Heart right ventricle (tissue), 16 donors: ENCODE measurements at regions not wholly inside any gene's neighbourhood (a gene's known extent, or its start where the extent isn't known, plus 50 kb on each side); places are given as distances from the start of the nearest gene placed in this dataset.

Experiments
- ATAC-seq, 8 donors: fragments of 200-7000 bp; cut with Tn5 transposase; one replicate each; pipeline ENCODE4 v1.9.1; 2020; ENCODE audit warnings: mild to moderate bottlenecking in 8 of 8, moderate library complexity in 8 of 8, moderate number of reproducible peaks in 1 of 8
- DNase-seq, 2 donors: peaks; one replicate each; pipeline ENCODE4 v3.0.0-alpha.2; 2020
- H3K27ac ChIP-seq, 10 donors: fragments of 200-600 bp; sonication (generic) in 2 of 10; one replicate each; pipeline versions ENCODE4 v1.5.0 to v1.8.0; 2020 to 2022; ENCODE audit warnings: mild to moderate bottlenecking in 3 of 10
- H3K27me3 ChIP-seq, 7 donors: fragments of 200-600 bp; one replicate each; pipeline ENCODE4 v1.8.0; 2021 to 2022; ENCODE audit warnings: mild to moderate bottlenecking in 2 of 7
- H3K36me3 ChIP-seq, 9 donors: fragments of 200-600 bp; sonication (generic) in 1 of 9; one replicate each; pipeline versions ENCODE4 v1.5.0 to v1.8.0; 2020 to 2022; ENCODE audit warnings: mild to moderate bottlenecking in 2 of 9
- H3K4me1 ChIP-seq, 9 donors: fragments of 200-600 bp; sonication (generic) in 1 of 9; one replicate each; pipeline versions ENCODE4 v1.5.0 to v1.8.0; 2020 to 2022; ENCODE audit warnings: mild to moderate bottlenecking in 4 of 9
- H3K4me3 ChIP-seq, 10 donors: fragments of 200-600 bp; sonication (generic) in 2 of 10; one replicate each; pipeline versions ENCODE4 v1.5.0 to v1.8.0; 2020 to 2022; ENCODE audit warnings: mild to moderate bottlenecking in 7 of 10, moderate library complexity in 2 of 10
- H3K9me3 ChIP-seq, 11 donors: fragments of 200-600 bp in 10 of 11; sonication (generic) in 2 of 11; one replicate each; pipeline versions ENCODE4 v1.5.0 to v1.8.0; 2013 to 2022; ENCODE audit warnings: mild to moderate bottlenecking in 2 of 11, control low read depth in 1 of 11, moderate library complexity in 1 of 11
- CTCF ChIP-seq, 9 donors: fragments of 200-600 bp; sonication (generic) in 2 of 9; IDR thresholded peaks; one replicate each; pipeline versions ENCODE4 v1.5.0 to v1.8.0; 2021 to 2022; ENCODE audit warnings: antibody characterized with exemption in 9 of 9, mild to moderate bottlenecking in 5 of 9, moderate library complexity in 1 of 9
- WGBS, 2 donors: extraction: QIAGEN DNeasy Blood & Tissue Kit; methylation state at CpG; one replicate each; pipeline ENCODE4 v1.1.7; 2013; ENCODE audit warnings: inconsistent platforms in 1 of 2; 5-methylcytosine and 5-hydroxymethylcytosine counted together
- intact Hi-C, 10 donors: fragments of 100-400 bp; cut with DNase I; formaldehyde crosslinking; loops; one replicate each; pipeline versions ENCODE4 v1.11.1 to v1.14.2; 2022
- donor health status: Arrhythmogenic right ventricular cardiomyopathy.
- donor health status: ischemic (EF 13 %, LVEDD 7.1; RV severe dilation, severe dysfunction).
- donor health status: healthy with polysubstance abuse.
- donor health status: DM: no; HTN: yes; CAD: no.
- donor health status: DM: no; HTN: no; CAD: no.
- donor health status: ischemic (EF 25% LVEDD 6.9; RV normal size, moderate dysfunction).
- donor health status: ischemic (EF 25% LVEDD 5.7; RV mildly dilated, moderate dysfunction).
- donor health status: healthy.
- donor health status: DM: yes; HTN: yes; CAD: no.
- donor health status: Ischemic cardiomyopathy.
- donor health status: ischemic (EF 35%, LVEDD 5.7; RV mildly dilated, moderate dysfunction).
- donor health status: nonischemic (EF 11% LVEDD 7.7; RV severe dilation, severe dysfunction).
- donor health status: DM: yes; HTN: yes; CAD: no.
- donor health status: PGD.
- donor health status: ischemic (EF 29% LVEDD 5.4; RV normal size, mild dysfunction).
- donor health status: nonischemic (EF 23%, LVEDD 6.1; RV moderate dilation, normal function).

- peaks cover 0 to 4% (median 0%) of the 10 kb centered on the region in 7 donors for H3K27me3 ChIP-seq
- no peaks in the 10 kb centered on the region for H3K36me3 ChIP-seq
- ATAC-seq (no peak), DNase-seq (no peak)
- peaks cover 0 to 10% (median 0%) of the 10 kb centered on the region in 11 donors for H3K9me3 ChIP-seq
- no peaks in the 10 kb centered on the region for H3K4me1 ChIP-seq
- intact Hi-C loops: no loop called here
- WGBS, 2 donors: 82 to 83% methylated on average over 4 of the region's 4 CpGs
- H3K4me3 ChIP-seq: no peak overlapping the region
- no peak overlapping the region for H3K27ac ChIP-seq
- no peak for TF ChIP-seq CTCF (IDR thresholded peaks at IDR 0.05)
Observed at GRCh38 chr14:58947156-58947555, 241.3 kb upstream of the DAAM1 start.

GRCh38 chr14:58947814-58948445 is 240.5 kb upstream of the DAAM1 start:
- no peaks in the 10 kb centered on the region for H3K4me1 ChIP-seq
- peaks cover 0 to 4% (median 0%) of the 10 kb centered on the region in 7 donors for H3K27me3 ChIP-seq
- 59 to 63% methylated on average over 4 of the region's 4 CpGs for WGBS, 2 donors
- no peak for ATAC-seq
- TF ChIP-seq CTCF (IDR thresholded peaks at IDR 0.05): no peak
- peaks cover 0 to 10% (median 0%) of the 10 kb centered on the region in 11 donors for H3K9me3 ChIP-seq
- no peak overlapping the region for H3K4me3 ChIP-seq
- intact Hi-C loops: no loop called here
- no peak for DNase-seq
- no peaks in the 10 kb centered on the region for H3K36me3 ChIP-seq
- H3K27ac ChIP-seq: no peak overlapping the region

GRCh38 chr14:58950555-58950954 is 237.9 kb upstream of the DAAM1 start:
- no peak for ATAC-seq
- H3K4me1 ChIP-seq: peaks cover 0 to 11% (median 0%) of the 10 kb centered on the region in 9 donors
- WGBS, 2 donors: 69 to 74% methylated on average over 1 of the region's 1 CpG
- H3K27ac ChIP-seq: no peak overlapping the region
- H3K36me3 ChIP-seq: no peaks in the 10 kb centered on the region
- no peak for TF ChIP-seq CTCF (IDR thresholded peaks at IDR 0.05)
- DNase-seq: no peak
- peaks cover 0 to 10% (median 0%) of the 10 kb centered on the region in 11 donors for H3K9me3 ChIP-seq
- intact Hi-C loops: no loop called here
- H3K4me3 ChIP-seq: no peak overlapping the region
- H3K27me3 ChIP-seq: peaks cover 0 to 3% (median 0%) of the 10 kb centered on the region in 7 donors

- H3K9me3 ChIP-seq: peaks cover 0 to 10% (median 0%) of the 10 kb centered on the region in 11 donors
- 92 to 95% methylated on average over 2 of the region's 2 CpGs for WGBS, 2 donors
- ATAC-seq (no peak), DNase-seq (no peak)
- no peaks in the 10 kb centered on the region for H3K36me3 ChIP-seq
- intact Hi-C loops: no loop called here
- H3K4me1 ChIP-seq: peaks cover 0 to 17% (median 0%) of the 10 kb centered on the region in 9 donors
- TF ChIP-seq CTCF (IDR thresholded peaks at IDR 0.05): no peak
- peaks cover 0 to 3% (median 0%) of the 10 kb centered on the region in 7 donors for H3K27me3 ChIP-seq
- H3K4me3 ChIP-seq: no peak overlapping the region
- no peak overlapping the region for H3K27ac ChIP-seq
Observed at GRCh38 chr14:58951143-58951542, 237.3 kb upstream of the DAAM1 start.
